Thoracic aorta (tissue), 2 donors: ENCODE measurements at regions not wholly inside any gene's neighbourhood (a gene's known extent, or its start where the extent isn't known, plus 50 kb on each side); places are given as distances from the start of the nearest gene placed in this dataset.

ENCODE experiments used
- ATAC-seq: fragments of 150-250 bp; one replicate; pipeline ENCODE4 v1.8.0; 2017; ENCODE audit warnings: low read depth; ENCODE audit not compliant: insufficient number of reproducible peaks, low FRiP score
- DNase-seq: peaks from one replicate; pipeline ENCODE4 v3.0.0-alpha.2; 2020; ENCODE audit warnings: low spot score
- H3K27ac ChIP-seq, 2 donors: fragments of 200-600 bp; sonication (generic); 1 replicate in 1 of 2; 2 replicates in 1 of 2; pipeline ENCODE4 v1.5.1; 2016; ENCODE audit warnings: mild to moderate bottlenecking in 2 of 2, moderate library complexity in 2 of 2
- H3K27me3 ChIP-seq: fragments of 200-600 bp; sonication (generic); replicated peaks from 2 replicates; pipeline ENCODE4 v1.6.0; 2016; ENCODE audit warnings: mild to moderate bottlenecking; ENCODE audit not compliant: insufficient read depth
- H3K36me3 ChIP-seq: fragments of 200-600 bp; sonication (generic); one replicate; pipeline ENCODE4 v1.5.1; 2016
- H3K4me1 ChIP-seq, 2 donors: fragments of 200-600 bp; sonication (generic); 1 replicate in 1 of 2; 2 replicates in 1 of 2; pipeline versions ENCODE4 v1.5.1 to v1.6.0; 2016; ENCODE audit warnings: low read depth in 2 of 2, mild to moderate bottlenecking in 1 of 2; ENCODE audit not compliant: control insufficient read depth in 1 of 2
- H3K4me3 ChIP-seq: fragments of 200-600 bp; sonication (generic); 2 replicates; pipeline ENCODE4 v1.5.1; 2016; ENCODE audit warnings: mild to moderate bottlenecking
- H3K9me3 ChIP-seq: fragments of 200-600 bp; sonication (generic); 2 replicates; pipeline ENCODE4 v1.5.1; 2016
- CTCF ChIP-seq: fragments of 200-600 bp; sonication (generic); IDR thresholded peaks from one replicate; pipeline ENCODE4 v1.5.1; 2019; ENCODE audit warnings: antibody characterized with exemption

- DNase-seq = no peak
Measured at GRCh38 chr10:44326474-44327030, 58.3 kb downstream of the CXCL12 start.

GRCh38 chr10:44325596-44326307 lies 59.1 kb downstream of the CXCL12 start:
- Histone ChIP-seq H3K27me3 (no peaks in the 10 kb centered on the region), H3K9me3 (no peaks in the 10 kb centered on the region), H3K4me3 (no peak overlapping the region), H3K4me1 (no peaks in the 10 kb centered on the region), H3K27ac (no peak overlapping the region), H3K36me3 (no peaks in the 10 kb centered on the region)
- no peak for TF ChIP-seq CTCF
- ATAC-seq = no peak
- no peak for DNase-seq

More at GRCh38 chr10:44326474-44327030, 58.3 kb downstream of the CXCL12 start:
- no peaks in the 10 kb centered on the region for H3K9me3 ChIP-seq
- H3K36me3 ChIP-seq = no peaks in the 10 kb centered on the region
- no peak for ATAC-seq
- no peak for TF ChIP-seq CTCF
- no peak overlapping the region for H3K27ac ChIP-seq
- no peak overlapping the region for H3K4me3 ChIP-seq
- H3K4me1 ChIP-seq = no peaks in the 10 kb centered on the region
- H3K27me3 ChIP-seq = no peaks in the 10 kb centered on the region

GRCh38 chr10:44325157-44325556 lies 59.7 kb downstream of the CXCL12 start:
- Histone ChIP-seq H3K36me3 (no peaks in the 10 kb centered on the region), H3K4me3 (no peak overlapping the region), H3K4me1 (no peaks in the 10 kb centered on the region), H3K27ac (no peak overlapping the region), H3K9me3 (no peaks in the 10 kb centered on the region), H3K27me3 (no peaks in the 10 kb centered on the region)
- no peak for TF ChIP-seq CTCF
- ATAC-seq (no peak), DNase-seq (no peak)

GRCh38 chr10:44323838-44324237 lies 61.1 kb downstream of the CXCL12 start:
- no peak overlapping the region for H3K4me3 ChIP-seq
- DNase-seq = no peak
- H3K27ac ChIP-seq = no peak overlapping the region
- ATAC-seq = no peak
- no peaks in the 10 kb centered on the region for H3K9me3 ChIP-seq
- H3K4me1 ChIP-seq = no peaks in the 10 kb centered on the region
- H3K36me3 ChIP-seq = no peaks in the 10 kb centered on the region
- TF ChIP-seq CTCF = no peak
- H3K27me3 ChIP-seq = no peaks in the 10 kb centered on the region

GRCh38 chr10:44322137-44322536 lies 62.8 kb downstream of the CXCL12 start:
- Histone ChIP-seq H3K9me3 (no peaks in the 10 kb centered on the region), H3K4me3 (no peak overlapping the region), H3K36me3 (no peaks in the 10 kb centered on the region), H3K27ac (no peak overlapping the region), H3K27me3 (no peaks in the 10 kb centered on the region), H3K4me1 (no peaks in the 10 kb centered on the region)
- TF ChIP-seq CTCF = no peak
- DNase-seq (no peak), ATAC-seq (no peak)
